Endothelial cell of umbilical vein (primary cell): ENCODE measurements at regions not wholly inside any gene's neighbourhood (a gene's known extent, or its start where the extent isn't known, plus 50 kb on each side); places are given as distances from the start of the nearest gene placed in this dataset.

Experiments used
- BruUV-seq: library from RNA; stranded (reverse); fragments of 400-500 nt; replicated peaks from 2 replicates; lab custom pipeline; 2021; lab: Mats Ljungman, UMichigan
- CTCF ChIA-PET: fragments of 300-600, 350-600 bp; sonication (Branson Sonifier 250); formaldehyde crosslinking; loops from one replicate; lab custom pipeline; 2021; ENCODE audit warnings: antibody characterized with exemption, inconsistent platforms; lab: Charles Lee
- POLR2A ChIA-PET: fragments of 300-600, 350-600 bp; sonication (Branson Sonifier 250); formaldehyde crosslinking; loops from one replicate; lab custom pipeline; 2021; ENCODE audit warnings: antibody characterized with exemption, inconsistent platforms; lab: Charles Lee
- DNase-seq: peaks from one replicate; pipeline ENCODE4 v3.0.0-alpha.2; 2011; ENCODE audit warnings: low read depth, low spot score
- FAIRE-seq: peaks from 2 replicates; lab custom pipeline; 2011; peaks lifted over from hg19 to GRCh38; lab: Jason Lieb, UNC
- H2AFZ ChIP-seq: 2 replicates; pipeline ENCODE4 v1.6.0; 2012; ENCODE audit warnings: low read depth, low read length, control low read depth, inconsistent platforms
- H3K27ac ChIP-seq: 2 replicates; pipeline ENCODE4 v1.5.1; 2011; ENCODE audit warnings: low read depth, mild to moderate bottlenecking, control low read depth, low read length, moderate library complexity; ENCODE audit not compliant: insufficient read depth
- H3K27me3 ChIP-seq, 2 experiments: 2 replicates each; pipeline versions ENCODE4 v1.6.0 to v1.6.1; 2011; ENCODE audit warnings: low read length in 2 of 2, mixed read lengths in 1 of 2; ENCODE audit not compliant: control insufficient read depth in 2 of 2, insufficient read depth in 2 of 2
- H3K36me3 ChIP-seq, 2 experiments: 2 replicates in 1 of 2; 3 replicates in 1 of 2; pipeline ENCODE4 v1.5.1; 2011; ENCODE audit warnings: low read length in 2 of 2, mild to moderate bottlenecking in 1 of 2, moderate library complexity in 1 of 2; ENCODE audit not compliant: control insufficient read depth in 2 of 2, insufficient read depth in 2 of 2; ENCODE audit errors: extremely low read depth in 1 of 2
- H3K4me1 ChIP-seq: 3 replicates; pipeline ENCODE4 v1.5.1; 2011; ENCODE audit warnings: mild to moderate bottlenecking, low read length; ENCODE audit not compliant: control insufficient read depth, insufficient read depth; ENCODE audit errors: extremely low read depth
- H3K4me2 ChIP-seq: 2 replicates; pipeline ENCODE4 v1.6.1; 2011; ENCODE audit warnings: low read length, control low read depth, mixed read lengths; ENCODE audit not compliant: insufficient read depth
- H3K4me3 ChIP-seq, 3 experiments: fragments of 200-600 bp in 1 of 3; sonication (generic), shearing (Covaris generic) in 1 of 3; replicated peaks in 1 of 3; 2 replicates each; pipeline ENCODE4 v1.5.1; 2011 to 2016; ENCODE audit warnings: control low read depth in 3 of 3, low read length in 3 of 3, mild to moderate bottlenecking in 2 of 3, inconsistent platforms in 1 of 3, low read depth in 1 of 3, moderate library complexity in 1 of 3; ENCODE audit not compliant: insufficient read depth in 1 of 3
- H3K79me2 ChIP-seq: 2 replicates; pipeline ENCODE4 v1.6.0; 2012; ENCODE audit warnings: low read length, inconsistent platforms; ENCODE audit not compliant: control insufficient read depth, insufficient read depth
- H3K9ac ChIP-seq: replicated peaks from 2 replicates; pipeline ENCODE3; 2011; ENCODE audit warnings: low read length, control low read depth; ENCODE audit not compliant: insufficient read depth; ENCODE audit errors: extremely low read depth
- H3K9me1 ChIP-seq: replicated peaks from 3 replicates; pipeline ENCODE4 v1.6.0; 2011; ENCODE audit warnings: mild to moderate bottlenecking, low read length; ENCODE audit not compliant: control insufficient read depth, insufficient read depth; ENCODE audit errors: extremely low read depth
- H3K9me3 ChIP-seq: replicated peaks from 2 replicates; pipeline ENCODE4 v1.5.1; 2012; ENCODE audit warnings: low read length, inconsistent platforms; ENCODE audit not compliant: control insufficient read depth, insufficient read depth
- H4K20me1 ChIP-seq: replicated peaks from 2 replicates; pipeline ENCODE3; 2011; ENCODE audit warnings: mild to moderate bottlenecking, low read length; ENCODE audit not compliant: control insufficient read depth, insufficient read depth; ENCODE audit errors: extremely low read depth
- CTCF ChIP-seq, 2 donors: IDR thresholded peaks; 1 replicate in 1 of 2; 2 replicates in 1 of 2; pipeline ENCODE4 v1.5.1; 2011; ENCODE audit warnings: low read length in 2 of 2, mild to moderate bottlenecking in 2 of 2, moderate library complexity in 2 of 2, control low read depth in 1 of 2, inconsistent platforms in 1 of 2, low read depth in 1 of 2; ENCODE audit not compliant: insufficient read depth in 1 of 2; ENCODE audit errors: extremely low read depth in 1 of 2
- EZH2 ChIP-seq: IDR thresholded peaks from 2 replicates; pipeline ENCODE4 v1.6.1; 2012; ENCODE audit warnings: borderline replicate concordance, low read depth, mild to moderate bottlenecking, moderate library complexity, low read length, inconsistent platforms; ENCODE audit not compliant: severe bottlenecking
- FOS ChIP-seq: IDR thresholded peaks from 2 replicates; pipeline ENCODE4 v1.6.1; 2011; ENCODE audit warnings: mild to moderate bottlenecking, low read length, moderate library complexity, borderline replicate concordance; ENCODE audit not compliant: insufficient read depth
- GATA2 ChIP-seq: IDR thresholded peaks from 2 replicates; pipeline ENCODE4 v1.7.0; 2011; ENCODE audit warnings: low read depth, mild to moderate bottlenecking, moderate library complexity, mixed read lengths, low read length; ENCODE audit not compliant: insufficient read length, insufficient read depth
- JUN ChIP-seq: IDR thresholded peaks from 2 replicates; pipeline ENCODE4 v1.6.1; 2011; ENCODE audit warnings: borderline replicate concordance, low read depth; ENCODE audit not compliant: insufficient read length, insufficient read depth
- MAX ChIP-seq: IDR thresholded peaks from 2 replicates; pipeline ENCODE4 v1.6.1; 2011; ENCODE audit not compliant: insufficient read depth, insufficient read length
- MYC ChIP-seq: IDR thresholded peaks from one replicate; pipeline ENCODE4 v1.6.1; 2011; ENCODE audit warnings: mild to moderate bottlenecking, low read depth, low read length
- POLR2A ChIP-seq: IDR thresholded peaks from 2 replicates; pipeline ENCODE4 v1.6.1; 2012; ENCODE audit warnings: low read depth, mild to moderate bottlenecking, control low read depth, low read length
- POLR2AphosphoS5 ChIP-seq: IDR thresholded peaks from 2 replicates; pipeline ENCODE4 v1.6.1; 2012; ENCODE audit warnings: low read depth, mild to moderate bottlenecking, control low read depth, low read length, moderate library complexity; ENCODE audit not compliant: insufficient read depth
- dilution Hi-C: fragments of 300-500 bp; cut with MboI; formaldehyde crosslinking; loops from one replicate; pipeline ENCODE4 v1.15.0; 2019; ENCODE audit warnings: low sequenced_read_pairs; ENCODE audit not compliant: extremely low pct_ligation_motif_present
- intact Hi-C: fragments of 100-400 bp; cut with micrococcal nuclease; formaldehyde crosslinking; loops from one replicate; pipeline ENCODE4 v1.10.0; 2022

GRCh38 chr3:44186111-44186672, 55.5 kb upstream of the TOPAZ1 start:
- Histone ChIP-seq H3K4me3 (no peak overlapping the region), H3K36me3 (no peaks in the 10 kb centered on the region), H3K27me3 (peaks cover 2 to 3% of the 10 kb centered on the region in 2 experiments), H3K9me3 (no peaks in the 10 kb centered on the region), H3K27ac (no peak overlapping the region), H2AFZ (no peak overlapping the region), H4K20me1 (no peaks in the 10 kb centered on the region), H3K79me2 (no peaks in the 10 kb centered on the region), H3K9ac (no peak overlapping the region), H3K4me1 (no peaks in the 10 kb centered on the region), H3K9me1 (no peaks in the 10 kb centered on the region), H3K4me2 (no peak overlapping the region)
- TF ChIP-seq GATA2 (no peak), FOS (no peak), EZH2 (no peak), JUN (no peak), CTCF (IDR thresholded peaks at IDR 0.05; ENCODE audit: extremely low read depth in 1 of 2, insufficient read depth in 1 of 2, low read depth in 1 of 2, low read length in 2 of 2) (no peak), POLR2A (no peak), MYC (no peak), POLR2AphosphoS5 (no peak), MAX (no peak)
- FAIRE-seq (no peak), DNase-seq (no peak)
- ChIA-PET POLR2A (no interaction called here), CTCF (interaction anchor here (3.2 kb wide), 1 partner anchor 13 kb away, joined by 22 read pairs; no protein-coding TSS in a partner anchor)
- no TSS peak for BruUV-seq
- intact Hi-C loops (no loop called here), dilution Hi-C loops (no loop called here)
